Neural cell (in vitro differentiated cells): ENCODE measurements at regions not wholly inside any gene's neighbourhood (a gene's known extent, or its start where the extent isn't known, plus 50 kb on each side); places are given as distances from the start of the nearest gene placed in this dataset.
"Not testable (repeated sequence)": the region's sequence is repeated elsewhere in the genome, so short reads cannot be mapped to it uniquely, and the experiment has no call there.

Source experiments
- H2AFZ ChIP-seq: fragments of 200-600, 300-800 bp; sonication (generic), shearing (Covaris generic); 2 replicates; pipeline ENCODE4 v1.6.0; 2014; ENCODE audit warnings: low read depth, mild to moderate bottlenecking, antibody characterized with exemption, low read length, moderate library complexity
- H3F3A ChIP-seq: fragments of 200-600 bp; shearing (Covaris generic); 2 replicates; pipeline ENCODE4 v1.6.1; 2016; ENCODE audit warnings: mild to moderate bottlenecking, moderate library complexity, mixed read lengths, antibody characterized with exemption, low read length; ENCODE audit not compliant: insufficient read depth, poor library complexity, severe bottlenecking
- H3K27ac ChIP-seq: fragments of 200-600, 300-800 bp; sonication (generic), shearing (Covaris generic); 2 replicates; pipeline ENCODE4 v1.5.1; 2014; ENCODE audit warnings: mild to moderate bottlenecking, low read length, moderate library complexity
- H3K27me3 ChIP-seq: fragments of 300-800, 200-600 bp; sonication (generic), shearing (Covaris generic); 2 replicates; pipeline ENCODE4 v1.6.0; 2014; ENCODE audit warnings: mild to moderate bottlenecking, low read depth, low read length, moderate library complexity; ENCODE audit not compliant: insufficient read depth
- H3K36me3 ChIP-seq: fragments of 300-800, 200-600 bp; sonication (generic), shearing (Covaris generic); 2 replicates; pipeline ENCODE4 v1.5.1; 2014; ENCODE audit warnings: mild to moderate bottlenecking, antibody characterized with exemption, low read length, moderate library complexity; ENCODE audit not compliant: insufficient read depth
- H3K4me2 ChIP-seq: fragments of 300-800, 200-600 bp; sonication (generic), shearing (Covaris generic); 2 replicates; pipeline ENCODE4 v1.6.0; 2014; ENCODE audit warnings: mild to moderate bottlenecking, low read length
- H3K4me3 ChIP-seq: fragments of 300-800, 200-600 bp; sonication (generic), shearing (Covaris generic); 2 replicates; pipeline ENCODE4 v1.5.1; 2014; ENCODE audit warnings: mild to moderate bottlenecking, low read length, moderate library complexity
- H3K79me2 ChIP-seq: fragments of 200-600 bp; shearing (Covaris generic); replicated peaks from 2 replicates; pipeline ENCODE4 v1.6.0; 2014; ENCODE audit warnings: mild to moderate bottlenecking, low read length, moderate library complexity; ENCODE audit not compliant: insufficient read depth
- H3K9ac ChIP-seq: fragments of 300-800, 200-600 bp; sonication (generic), shearing (Covaris generic); 2 replicates; pipeline ENCODE4 v1.6.1; 2016; ENCODE audit warnings: mild to moderate bottlenecking, low read length, mixed read lengths
- H3K9me2 ChIP-seq: fragments of 200-600 bp; shearing (Covaris generic); 2 replicates; pipeline ENCODE4 v1.6.1; 2016; ENCODE audit warnings: mild to moderate bottlenecking, low read length, mixed read lengths; ENCODE audit not compliant: insufficient read depth
- H3K9me3 ChIP-seq: fragments of 200-600, 300-800 bp; sonication (generic), shearing (Covaris generic); 2 replicates; pipeline ENCODE4 v1.6.1; 2016; ENCODE audit warnings: mild to moderate bottlenecking, mixed run types, low read length, moderate library complexity, mixed read lengths
- H4K20me1 ChIP-seq: fragments of 200-600 bp; shearing (Covaris generic); 2 replicates; pipeline ENCODE4 v1.6.1; 2016; ENCODE audit warnings: mild to moderate bottlenecking, mixed run types; ENCODE audit not compliant: insufficient read depth
- CTCF ChIP-seq: fragments of 450-650 bp; IDR thresholded peaks from 2 replicates; pipeline ENCODE4 v1.5.1; 2014; ENCODE audit warnings: antibody characterized with exemption, mild to moderate bottlenecking, moderate library complexity; ENCODE audit not compliant: poor library complexity, severe bottlenecking
- EP300 ChIP-seq: fragments of 450-650 bp; conservative IDR thresholded peaks from 2 replicates; pipeline ENCODE4 v1.6.1; 2014; ENCODE audit warnings: antibody characterized with exemption, mild to moderate bottlenecking, moderate library complexity; ENCODE audit not compliant: poor library complexity, severe bottlenecking
- EZH2 ChIP-seq: fragments of 200-600, 300-800 bp; shearing (Covaris generic), sonication (generic); IDR thresholded peaks from 2 replicates; pipeline ENCODE4 v1.6.1; 2014; ENCODE audit warnings: antibody characterized with exemption, low read length, borderline replicate concordance, mild to moderate bottlenecking; ENCODE audit not compliant: insufficient read depth, poor library complexity, severe bottlenecking
- MXI1 ChIP-seq: fragments of 450-650 bp; conservative IDR thresholded peaks from 2 replicates; pipeline ENCODE4 v1.6.1; 2014; ENCODE audit warnings: antibody characterized with exemption, mild to moderate bottlenecking; ENCODE audit not compliant: poor library complexity, severe bottlenecking
- POLR2AphosphoS5 ChIP-seq: IDR thresholded peaks from 2 replicates; pipeline ENCODE4 v1.6.1; 2012
- RAD21 ChIP-seq: fragments of 450-650 bp; conservative IDR thresholded peaks from 2 replicates; pipeline ENCODE4 v1.6.1; 2014; ENCODE audit warnings: antibody characterized with exemption, mild to moderate bottlenecking, moderate library complexity
- SMC3 ChIP-seq: fragments of 450-650 bp; conservative IDR thresholded peaks from 2 replicates; pipeline ENCODE4 v1.6.1; 2014; ENCODE audit warnings: antibody characterized with exemption, mild to moderate bottlenecking, moderate library complexity; ENCODE audit not compliant: poor library complexity
- TAF1 ChIP-seq: IDR thresholded peaks from 2 replicates; pipeline ENCODE4 v1.6.1; 2012; ENCODE audit warnings: low read depth
- TF ChIP-seq, protein P1 (sequence below): IDR thresholded peaks from 2 replicates; pipeline ENCODE4 v1.6.1; 2012; ENCODE audit warnings: borderline replicate concordance

DNA sequence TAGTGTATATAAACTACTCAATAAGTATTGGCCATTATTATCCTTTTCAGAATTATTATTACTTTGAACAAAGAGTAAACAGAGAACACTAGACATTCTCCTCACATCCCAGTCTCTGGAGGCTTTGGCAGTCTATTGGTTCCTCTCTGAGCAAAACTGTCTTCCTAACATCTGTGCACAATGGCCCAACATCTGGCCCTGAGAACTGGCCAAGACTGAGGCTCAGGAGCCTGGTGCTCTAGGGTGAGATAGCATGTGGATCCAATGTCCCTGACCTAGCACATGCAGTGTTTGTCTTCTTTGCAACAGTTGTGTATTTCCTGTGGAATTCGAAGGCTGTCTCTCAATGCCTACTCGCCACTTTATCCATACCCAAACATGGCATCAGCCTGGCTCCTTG is 313.2 kb upstream of the KAZN start:
- H3K27me3 ChIP-seq, result no peaks in the 10 kb centered on the region
- H3K27ac ChIP-seq, result no peak overlapping the region
- TF ChIP-seq EZH2, result no peak
- no peak for TF ChIP-seq MXI1
- no peak for TF ChIP-seq TAF1
- no peak for TF ChIP-seq SMC3
- TF ChIP-seq CTCF, result no peak
- TF ChIP-seq, protein P1, sequence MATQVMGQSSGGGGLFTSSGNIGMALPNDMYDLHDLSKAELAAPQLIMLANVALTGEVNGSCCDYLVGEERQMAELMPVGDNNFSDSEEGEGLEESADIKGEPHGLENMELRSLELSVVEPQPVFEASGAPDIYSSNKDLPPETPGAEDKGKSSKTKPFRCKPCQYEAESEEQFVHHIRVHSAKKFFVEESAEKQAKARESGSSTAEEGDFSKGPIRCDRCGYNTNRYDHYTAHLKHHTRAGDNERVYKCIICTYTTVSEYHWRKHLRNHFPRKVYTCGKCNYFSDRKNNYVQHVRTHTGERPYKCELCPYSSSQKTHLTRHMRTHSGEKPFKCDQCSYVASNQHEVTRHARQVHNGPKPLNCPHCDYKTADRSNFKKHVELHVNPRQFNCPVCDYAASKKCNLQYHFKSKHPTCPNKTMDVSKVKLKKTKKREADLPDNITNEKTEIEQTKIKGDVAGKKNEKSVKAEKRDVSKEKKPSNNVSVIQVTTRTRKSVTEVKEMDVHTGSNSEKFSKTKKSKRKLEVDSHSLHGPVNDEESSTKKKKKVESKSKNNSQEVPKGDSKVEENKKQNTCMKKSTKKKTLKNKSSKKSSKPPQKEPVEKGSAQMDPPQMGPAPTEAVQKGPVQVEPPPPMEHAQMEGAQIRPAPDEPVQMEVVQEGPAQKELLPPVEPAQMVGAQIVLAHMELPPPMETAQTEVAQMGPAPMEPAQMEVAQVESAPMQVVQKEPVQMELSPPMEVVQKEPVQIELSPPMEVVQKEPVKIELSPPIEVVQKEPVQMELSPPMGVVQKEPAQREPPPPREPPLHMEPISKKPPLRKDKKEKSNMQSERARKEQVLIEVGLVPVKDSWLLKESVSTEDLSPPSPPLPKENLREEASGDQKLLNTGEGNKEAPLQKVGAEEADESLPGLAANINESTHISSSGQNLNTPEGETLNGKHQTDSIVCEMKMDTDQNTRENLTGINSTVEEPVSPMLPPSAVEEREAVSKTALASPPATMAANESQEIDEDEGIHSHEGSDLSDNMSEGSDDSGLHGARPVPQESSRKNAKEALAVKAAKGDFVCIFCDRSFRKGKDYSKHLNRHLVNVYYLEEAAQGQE, result no peak
- no peak for TF ChIP-seq RAD21
- no peaks in the 10 kb centered on the region for H4K20me1 ChIP-seq
- no peak overlapping the region for H3K9ac ChIP-seq
- H3K4me2 ChIP-seq, result no peak overlapping the region
- no peak overlapping the region for H2AFZ ChIP-seq
- no peaks in the 10 kb centered on the region for H3K79me2 ChIP-seq
- no peaks in the 10 kb centered on the region for H3K36me3 ChIP-seq
- no peaks in the 10 kb centered on the region for H3F3A ChIP-seq
- H3K4me3 ChIP-seq, result no peak overlapping the region
- no peaks in the 10 kb centered on the region for H3K9me3 ChIP-seq
- H3K9me2 ChIP-seq, result no peaks in the 10 kb centered on the region

DNA sequence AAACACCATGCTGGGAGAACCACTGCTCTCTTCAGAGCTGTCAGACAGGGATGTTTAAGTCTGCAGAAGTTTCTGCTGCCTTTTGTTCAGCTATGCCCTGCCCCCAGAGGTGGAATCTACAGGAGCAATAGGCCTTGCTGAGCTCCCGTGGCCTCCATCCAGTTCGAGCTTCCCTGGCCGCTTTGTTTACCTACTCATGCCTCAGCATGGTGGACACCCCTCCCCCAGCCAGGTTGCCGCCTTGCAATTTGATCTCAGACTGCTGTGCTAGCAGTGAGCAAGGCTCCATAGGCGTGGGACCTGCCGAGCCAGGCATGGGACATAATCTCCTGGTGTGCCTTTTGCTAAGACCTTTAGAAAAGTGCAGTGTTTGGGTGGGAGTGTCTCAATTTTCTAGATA is 307.3 kb upstream of the KAZN start:
- not testable (repeated sequence) for H3K27ac ChIP-seq, H3K79me2 ChIP-seq, H3K27me3 ChIP-seq, H3K9ac ChIP-seq, H3K4me2 ChIP-seq, H2AFZ ChIP-seq, H3K36me3 ChIP-seq, H4K20me1 ChIP-seq, H3K4me3 ChIP-seq, H3F3A ChIP-seq, H3K9me2 ChIP-seq, H3K9me3 ChIP-seq

DNA sequence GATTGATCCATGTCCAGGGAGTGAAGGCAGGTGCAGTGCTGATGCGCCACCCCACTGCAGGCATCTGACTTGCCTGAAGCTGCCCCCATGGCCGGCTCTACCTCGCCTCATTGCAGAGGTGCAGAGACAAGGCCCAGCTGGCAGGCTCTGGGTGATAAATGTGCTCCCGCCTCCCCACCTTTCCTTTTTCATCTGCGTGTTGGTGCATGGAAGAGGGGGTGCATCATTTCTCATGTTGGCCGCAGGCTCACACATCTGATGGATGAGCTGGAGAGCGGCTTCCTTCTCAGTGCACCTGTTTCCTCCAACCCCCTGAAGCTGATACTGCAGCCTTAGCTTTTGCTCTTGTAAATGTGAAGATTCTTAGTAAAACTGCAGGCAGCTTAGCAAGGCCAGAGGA is 306.0 kb upstream of the KAZN start:
- H3K79me2 ChIP-seq, result no peaks in the 10 kb centered on the region
- no peak overlapping the region for H3K4me3 ChIP-seq
- no peaks in the 10 kb centered on the region for H3K27me3 ChIP-seq
- H3K9me2 ChIP-seq, result no peaks in the 10 kb centered on the region
- H3K4me2 ChIP-seq, result no peak overlapping the region
- no peak overlapping the region for H3K9ac ChIP-seq
- no peak for TF ChIP-seq SMC3
- no peak for TF ChIP-seq RAD21
- TF ChIP-seq POLR2AphosphoS5, result no peak
- TF ChIP-seq MXI1, result no peak
- no peak for TF ChIP-seq TAF1
- TF ChIP-seq, protein P1, result no peak
- no peak for TF ChIP-seq CTCF
- no peak for TF ChIP-seq EP300
- TF ChIP-seq EZH2, result no peak
- no peaks in the 10 kb centered on the region for H4K20me1 ChIP-seq
- no peak overlapping the region for H2AFZ ChIP-seq
- H3K9me3 ChIP-seq, result no peaks in the 10 kb centered on the region
- no peaks in the 10 kb centered on the region for H3F3A ChIP-seq
- H3K27ac ChIP-seq, result no peak overlapping the region
- H3K36me3 ChIP-seq, result no peaks in the 10 kb centered on the region
